Neural cell (in vitro differentiated cells): ENCODE measurements at regions not wholly inside any gene's neighbourhood (a gene's known extent, or its start where the extent isn't known, plus 50 kb on each side); places are given as distances from the start of the nearest gene placed in this dataset.

Source experiments
- H2AFZ ChIP-seq: fragments of 200-600, 300-800 bp; sonication (generic), shearing (Covaris generic); 2 replicates; pipeline ENCODE4 v1.6.0; 2014; ENCODE audit warnings: low read depth, mild to moderate bottlenecking, antibody characterized with exemption, low read length, moderate library complexity
- H3F3A ChIP-seq: fragments of 200-600 bp; shearing (Covaris generic); 2 replicates; pipeline ENCODE4 v1.6.1; 2016; ENCODE audit warnings: mild to moderate bottlenecking, moderate library complexity, mixed read lengths, antibody characterized with exemption, low read length; ENCODE audit not compliant: insufficient read depth, poor library complexity, severe bottlenecking
- H3K27ac ChIP-seq: fragments of 200-600, 300-800 bp; sonication (generic), shearing (Covaris generic); 2 replicates; pipeline ENCODE4 v1.5.1; 2014; ENCODE audit warnings: mild to moderate bottlenecking, low read length, moderate library complexity
- H3K27me3 ChIP-seq: fragments of 300-800, 200-600 bp; sonication (generic), shearing (Covaris generic); 2 replicates; pipeline ENCODE4 v1.6.0; 2014; ENCODE audit warnings: mild to moderate bottlenecking, low read depth, low read length, moderate library complexity; ENCODE audit not compliant: insufficient read depth
- H3K36me3 ChIP-seq: fragments of 300-800, 200-600 bp; sonication (generic), shearing (Covaris generic); 2 replicates; pipeline ENCODE4 v1.5.1; 2014; ENCODE audit warnings: mild to moderate bottlenecking, antibody characterized with exemption, low read length, moderate library complexity; ENCODE audit not compliant: insufficient read depth
- H3K4me2 ChIP-seq: fragments of 300-800, 200-600 bp; sonication (generic), shearing (Covaris generic); 2 replicates; pipeline ENCODE4 v1.6.0; 2014; ENCODE audit warnings: mild to moderate bottlenecking, low read length
- H3K4me3 ChIP-seq: fragments of 300-800, 200-600 bp; sonication (generic), shearing (Covaris generic); 2 replicates; pipeline ENCODE4 v1.5.1; 2014; ENCODE audit warnings: mild to moderate bottlenecking, low read length, moderate library complexity
- H3K79me2 ChIP-seq: fragments of 200-600 bp; shearing (Covaris generic); replicated peaks from 2 replicates; pipeline ENCODE4 v1.6.0; 2014; ENCODE audit warnings: mild to moderate bottlenecking, low read length, moderate library complexity; ENCODE audit not compliant: insufficient read depth
- H3K9ac ChIP-seq: fragments of 300-800, 200-600 bp; sonication (generic), shearing (Covaris generic); 2 replicates; pipeline ENCODE4 v1.6.1; 2016; ENCODE audit warnings: mild to moderate bottlenecking, low read length, mixed read lengths
- H3K9me2 ChIP-seq: fragments of 200-600 bp; shearing (Covaris generic); 2 replicates; pipeline ENCODE4 v1.6.1; 2016; ENCODE audit warnings: mild to moderate bottlenecking, low read length, mixed read lengths; ENCODE audit not compliant: insufficient read depth
- H3K9me3 ChIP-seq: fragments of 200-600, 300-800 bp; sonication (generic), shearing (Covaris generic); 2 replicates; pipeline ENCODE4 v1.6.1; 2016; ENCODE audit warnings: mild to moderate bottlenecking, mixed run types, low read length, moderate library complexity, mixed read lengths
- H4K20me1 ChIP-seq: fragments of 200-600 bp; shearing (Covaris generic); 2 replicates; pipeline ENCODE4 v1.6.1; 2016; ENCODE audit warnings: mild to moderate bottlenecking, mixed run types; ENCODE audit not compliant: insufficient read depth
- CTCF ChIP-seq: fragments of 450-650 bp; IDR thresholded peaks from 2 replicates; pipeline ENCODE4 v1.5.1; 2014; ENCODE audit warnings: antibody characterized with exemption, mild to moderate bottlenecking, moderate library complexity; ENCODE audit not compliant: poor library complexity, severe bottlenecking
- EP300 ChIP-seq: fragments of 450-650 bp; conservative IDR thresholded peaks from 2 replicates; pipeline ENCODE4 v1.6.1; 2014; ENCODE audit warnings: antibody characterized with exemption, mild to moderate bottlenecking, moderate library complexity; ENCODE audit not compliant: poor library complexity, severe bottlenecking
- EZH2 ChIP-seq: fragments of 200-600, 300-800 bp; shearing (Covaris generic), sonication (generic); IDR thresholded peaks from 2 replicates; pipeline ENCODE4 v1.6.1; 2014; ENCODE audit warnings: antibody characterized with exemption, low read length, borderline replicate concordance, mild to moderate bottlenecking; ENCODE audit not compliant: insufficient read depth, poor library complexity, severe bottlenecking
- MXI1 ChIP-seq: fragments of 450-650 bp; conservative IDR thresholded peaks from 2 replicates; pipeline ENCODE4 v1.6.1; 2014; ENCODE audit warnings: antibody characterized with exemption, mild to moderate bottlenecking; ENCODE audit not compliant: poor library complexity, severe bottlenecking
- POLR2AphosphoS5 ChIP-seq: IDR thresholded peaks from 2 replicates; pipeline ENCODE4 v1.6.1; 2012
- RAD21 ChIP-seq: fragments of 450-650 bp; conservative IDR thresholded peaks from 2 replicates; pipeline ENCODE4 v1.6.1; 2014; ENCODE audit warnings: antibody characterized with exemption, mild to moderate bottlenecking, moderate library complexity
- REST ChIP-seq: IDR thresholded peaks from 2 replicates; pipeline ENCODE4 v1.6.1; 2012; ENCODE audit warnings: borderline replicate concordance
- SMC3 ChIP-seq: fragments of 450-650 bp; conservative IDR thresholded peaks from 2 replicates; pipeline ENCODE4 v1.6.1; 2014; ENCODE audit warnings: antibody characterized with exemption, mild to moderate bottlenecking, moderate library complexity; ENCODE audit not compliant: poor library complexity
- TAF1 ChIP-seq: IDR thresholded peaks from 2 replicates; pipeline ENCODE4 v1.6.1; 2012; ENCODE audit warnings: low read depth

- Histone ChIP-seq H3F3A (no peaks in the 10 kb centered on the region), H3K4me2 (no peak overlapping the region), H3K27me3 (no peaks in the 10 kb centered on the region), H3K9me3 (no peaks in the 10 kb centered on the region), H3K9ac (no peak overlapping the region), H3K9me2 (no peaks in the 10 kb centered on the region), H2AFZ (no peak overlapping the region), H3K27ac (no peak overlapping the region), H3K79me2 (no peaks in the 10 kb centered on the region), H4K20me1 (no peaks in the 10 kb centered on the region), H3K36me3 (no peaks in the 10 kb centered on the region), H3K4me3 (no peak overlapping the region)
- TF ChIP-seq POLR2AphosphoS5 (no peak), EZH2 (no peak), SMC3 (no peak), REST (no peak), MXI1 (no peak), CTCF (no peak), RAD21 (no peak), EP300 (no peak), TAF1 (no peak)
Measured at GRCh38 chr16:74190292-74190691, 106.3 kb upstream of the PSMD7 start.

- Histone ChIP-seq H3K4me2 (no peak overlapping the region), H3F3A (peaks cover 5% of the 10 kb centered on the region), H3K4me3 (no peak overlapping the region), H3K27me3 (no peaks in the 10 kb centered on the region), H3K36me3 (no peaks in the 10 kb centered on the region), H4K20me1 (no peaks in the 10 kb centered on the region), H3K9me3 (no peaks in the 10 kb centered on the region), H2AFZ (no peak overlapping the region), H3K79me2 (no peaks in the 10 kb centered on the region), H3K9me2 (no peaks in the 10 kb centered on the region), H3K27ac (no peak overlapping the region), H3K9ac (no peak overlapping the region)
- TF ChIP-seq EZH2 (no peak), MXI1 (no peak), REST (no peak), EP300 (no peak), RAD21 (no peak), CTCF (no peak), SMC3 (no peak), POLR2AphosphoS5 (no peak), TAF1 (no peak)
Measured at GRCh38 chr16:74188856-74189255, 107.8 kb upstream of the PSMD7 start.
